Activated CD8-positive, alpha-beta memory T cell treated with anti-CD3 and anti-CD28 coated beads, Interleukin-2, amount 10 ng/mL, durations not matched to agents 7 days and 5 days (primary cell): ENCODE measurements at regions not wholly inside any gene's neighbourhood (a gene's known extent, or its start where the extent isn't known, plus 50 kb on each side); places are given as distances from the start of the nearest gene placed in this dataset.
"Not testable (repeated sequence)": the region's sequence is repeated elsewhere in the genome, so short reads cannot be mapped to it uniquely, and the experiment has no call there.

Source experiments
- ATAC-seq: fragments of 150-1000 bp; cut with Tn5 transposase; one replicate; pipeline ENCODE4 v1.10.0; 2021; ENCODE audit warnings: moderate library complexity
- CTCF ChIA-PET: fragments of 350-600 bp; sonication (Branson Sonifier 250); formaldehyde crosslinking; loops from one replicate; lab custom pipeline; 2021; ENCODE audit warnings: antibody characterized with exemption; lab: Charles Lee
- DNase-seq: peaks from one replicate; pipeline ENCODE4 v3.0.0-alpha.2; 2020
- H3K27ac Mint-ChIP-seq: one replicate; pipeline ENCODE4 v1.8.0; 2021; ENCODE audit warnings: mild to moderate bottlenecking, mixed read lengths
- H3K27me3 Mint-ChIP-seq: one replicate; pipeline ENCODE4 v1.8.0; 2021; ENCODE audit warnings: mixed read lengths
- H3K36me3 Mint-ChIP-seq: one replicate; pipeline ENCODE4 v1.8.0; 2021; ENCODE audit warnings: mild to moderate bottlenecking, mixed read lengths
- H3K4me1 Mint-ChIP-seq: one replicate; pipeline ENCODE4 v1.8.0; 2021; ENCODE audit warnings: mixed read lengths
- H3K4me3 Mint-ChIP-seq: one replicate; pipeline ENCODE4 v1.8.0; 2021; ENCODE audit warnings: mild to moderate bottlenecking, moderate library complexity, mixed read lengths
- H3K9me3 Mint-ChIP-seq: one replicate; pipeline ENCODE4 v1.8.0; 2022; ENCODE audit warnings: low read depth, mixed read lengths

- ATAC-seq (no peak), DNase-seq (no peak)
- peaks cover 11% of the 10 kb centered on the region for H3K9me3 Mint-ChIP-seq
- CTCF ChIA-PET = no interaction called here
- no peak overlapping the region for H3K4me3 Mint-ChIP-seq
- H3K4me1 Mint-ChIP-seq = no peaks in the 10 kb centered on the region
- no peaks in the 10 kb centered on the region for H3K36me3 Mint-ChIP-seq
- H3K27ac Mint-ChIP-seq = peak overlapping the region; percentile 33
- no peaks in the 10 kb centered on the region for H3K27me3 Mint-ChIP-seq
Measured at GRCh38 chr13:56173346-56173745, 967.4 kb upstream of the PRR20A start.

DNA sequence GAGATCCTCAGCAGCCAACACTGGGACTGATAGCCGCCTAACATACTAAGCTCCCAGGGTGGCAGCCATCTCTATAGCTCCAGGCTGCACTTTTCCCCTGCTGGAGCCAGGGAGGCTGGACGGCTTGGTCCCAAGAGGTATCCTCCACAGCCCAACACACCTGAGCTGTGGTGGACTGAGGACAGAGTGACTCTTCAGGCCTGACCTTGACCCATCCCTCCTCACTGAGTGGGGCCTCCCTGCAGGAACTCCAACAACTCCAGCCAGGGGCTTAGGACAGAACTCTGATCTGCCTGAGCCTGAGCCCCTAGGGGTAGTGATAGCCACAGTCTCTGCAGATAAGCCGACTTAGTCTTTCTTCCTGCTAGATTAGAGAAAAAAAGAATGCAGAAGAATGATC, 958.1 kb upstream of the PRR20A start:
- H3K36me3 Mint-ChIP-seq = no peaks in the 10 kb centered on the region
- no peak overlapping the region for H3K27ac Mint-ChIP-seq
- no peaks in the 10 kb centered on the region for H3K27me3 Mint-ChIP-seq
- ATAC-seq = no peak
- CTCF ChIA-PET = no interaction called here
- no peak overlapping the region for H3K4me3 Mint-ChIP-seq
- peaks cover 7% of the 10 kb centered on the region for H3K9me3 Mint-ChIP-seq
- no peaks in the 10 kb centered on the region for H3K4me1 Mint-ChIP-seq
- DNase-seq = no peak

DNA sequence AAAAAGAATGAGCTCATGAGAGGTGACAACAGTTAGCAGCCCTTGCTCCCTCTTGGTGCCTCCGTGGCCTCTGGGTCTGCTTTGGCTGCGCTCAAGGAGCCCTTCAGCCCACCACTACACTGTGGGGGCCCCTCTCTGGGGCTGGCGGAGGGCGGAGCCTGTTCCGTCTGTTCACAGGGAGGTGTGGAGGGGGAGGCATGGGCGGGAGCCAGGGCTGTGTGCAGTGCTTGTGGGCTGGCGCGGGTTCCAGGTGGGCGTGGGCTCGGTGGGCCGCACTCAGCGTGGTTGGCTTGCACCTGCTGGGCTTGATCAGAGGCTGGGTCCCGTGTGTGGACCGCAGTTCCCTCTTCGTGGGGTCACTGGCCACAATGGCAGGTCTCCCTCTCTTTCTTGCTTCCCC, 953.4 kb upstream of the PRR20A start:
- CTCF ChIA-PET = no interaction called here
- no peak for ATAC-seq
- Mint-ChIP-seq H3K27me3 (no peaks in the 10 kb centered on the region), H3K4me1 (no peaks in the 10 kb centered on the region), H3K4me3 (no peak overlapping the region), H3K9me3 (peaks cover 11% of the 10 kb centered on the region), H3K36me3 (no peaks in the 10 kb centered on the region), H3K27ac (no peak overlapping the region)
- no peak for DNase-seq

DNA sequence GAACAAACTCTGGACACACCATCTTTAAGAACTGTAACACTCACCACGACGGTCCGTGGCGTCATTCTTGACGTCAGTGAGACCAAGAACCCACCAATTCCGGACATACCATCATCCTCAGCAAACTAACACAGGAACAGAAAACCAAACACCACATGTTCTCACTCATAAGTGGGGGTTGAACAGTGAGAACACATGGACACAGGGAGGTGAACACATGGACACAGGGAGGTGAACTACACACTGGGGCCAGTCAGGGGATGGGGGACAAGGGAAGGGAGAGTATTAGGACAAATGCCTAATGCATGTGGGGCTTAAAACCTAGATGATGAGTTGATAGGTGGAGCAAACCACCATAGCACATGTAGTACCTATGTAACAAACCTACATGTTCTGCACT, 952.1 kb upstream of the PRR20A start:
- CTCF ChIA-PET, H3K4me3 Mint-ChIP-seq, ATAC-seq, H3K36me3 Mint-ChIP-seq, H3K27me3 Mint-ChIP-seq, DNase-seq, H3K27ac Mint-ChIP-seq, H3K4me1 Mint-ChIP-seq, H3K9me3 Mint-ChIP-seq: not testable (repeated sequence)

GRCh38 chr13:56189439-56189838, 951.3 kb upstream of the PRR20A start:
- H3K27ac Mint-ChIP-seq = no peak overlapping the region
- H3K4me1 Mint-ChIP-seq = no peaks in the 10 kb centered on the region
- H3K9me3 Mint-ChIP-seq = peaks cover 9% of the 10 kb centered on the region
- no peak overlapping the region for H3K4me3 Mint-ChIP-seq
- ATAC-seq (no peak), DNase-seq (no peak)
- H3K36me3 Mint-ChIP-seq = no peaks in the 10 kb centered on the region
- H3K27me3 Mint-ChIP-seq = no peaks in the 10 kb centered on the region
- CTCF ChIA-PET = no interaction called here

- no peaks in the 10 kb centered on the region for H3K36me3 Mint-ChIP-seq
- H3K27me3 Mint-ChIP-seq = no peaks in the 10 kb centered on the region
- no peak overlapping the region for H3K4me3 Mint-ChIP-seq
- ATAC-seq (no peak), DNase-seq (no peak)
- H3K27ac Mint-ChIP-seq = no peak overlapping the region
- CTCF ChIA-PET = no interaction called here
- peaks cover 11% of the 10 kb centered on the region for H3K9me3 Mint-ChIP-seq
- no peaks in the 10 kb centered on the region for H3K4me1 Mint-ChIP-seq
Measured at GRCh38 chr13:56189978-56190377, 950.7 kb upstream of the PRR20A start.

DNA sequence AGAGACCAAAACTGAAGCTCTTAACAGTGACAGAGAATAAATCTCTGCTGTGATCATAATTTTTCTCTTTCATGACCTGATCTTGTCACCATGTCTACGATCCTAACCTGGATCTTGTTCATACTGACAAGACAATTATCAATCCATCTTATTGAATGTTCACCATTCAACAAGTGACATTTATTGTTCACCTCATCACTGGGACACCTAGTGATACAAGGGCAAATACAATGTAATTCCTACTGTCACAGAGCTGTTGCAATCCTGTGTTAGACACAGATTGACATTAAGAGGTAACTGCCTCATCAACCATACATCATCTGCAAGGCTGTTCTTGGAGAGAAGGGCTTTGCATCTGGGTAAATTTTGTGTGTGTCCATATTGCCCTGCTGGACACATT, 942.4 kb upstream of the PRR20A start:
- Mint-ChIP-seq H3K4me1 (no peaks in the 10 kb centered on the region), H3K27ac (no peak overlapping the region), H3K4me3 (no peak overlapping the region), H3K27me3 (no peaks in the 10 kb centered on the region), H3K9me3 (peaks cover 7% of the 10 kb centered on the region), H3K36me3 (no peaks in the 10 kb centered on the region)
- DNase-seq (no peak), ATAC-seq (no peak)
- CTCF ChIA-PET = no interaction called here

GRCh38 chr13:56201834-56202233, 938.9 kb upstream of the PRR20A start:
- ATAC-seq = no peak
- Mint-ChIP-seq H3K36me3 (no peaks in the 10 kb centered on the region), H3K4me1 (no peaks in the 10 kb centered on the region), H3K27ac (no peak overlapping the region), H3K4me3 (no peak overlapping the region), H3K9me3 (peaks cover 2% of the 10 kb centered on the region), H3K27me3 (no peaks in the 10 kb centered on the region)
- no peak for DNase-seq
- CTCF ChIA-PET = no interaction called here

- H3K9me3 Mint-ChIP-seq = peaks cover 15% of the 10 kb centered on the region
- no peak overlapping the region for H3K27ac Mint-ChIP-seq
- H3K4me1 Mint-ChIP-seq = no peaks in the 10 kb centered on the region
- no peaks in the 10 kb centered on the region for H3K36me3 Mint-ChIP-seq
- H3K27me3 Mint-ChIP-seq = no peaks in the 10 kb centered on the region
- ATAC-seq = no peak
- no peak for DNase-seq
- CTCF ChIA-PET = no interaction called here
- no peak overlapping the region for H3K4me3 Mint-ChIP-seq
Measured at GRCh38 chr13:56216221-56216620, 924.5 kb upstream of the PRR20A start.

GRCh38 chr13:56247692-56248091, 893.0 kb upstream of the PRR20A start:
- Mint-ChIP-seq H3K27me3 (no peaks in the 10 kb centered on the region), H3K4me1 (no peaks in the 10 kb centered on the region), H3K27ac (no peak overlapping the region), H3K9me3 (peaks cover 21% of the 10 kb centered on the region), H3K4me3 (no peak overlapping the region), H3K36me3 (no peaks in the 10 kb centered on the region)
- CTCF ChIA-PET = no interaction called here
- DNase-seq = no peak
- no peak for ATAC-seq

GRCh38 chr13:56271686-56272085, 869.0 kb upstream of the PRR20A start:
- Mint-ChIP-seq H3K9me3 (peaks cover 8% of the 10 kb centered on the region), H3K27ac (no peak overlapping the region), H3K4me1 (no peaks in the 10 kb centered on the region), H3K4me3 (no peak overlapping the region), H3K36me3 (no peaks in the 10 kb centered on the region), H3K27me3 (no peaks in the 10 kb centered on the region)
- CTCF ChIA-PET = no interaction called here
- DNase-seq (no peak), ATAC-seq (no peak)

GRCh38 chr13:56283262-56283828, 857.4 kb upstream of the PRR20A start:
- Mint-ChIP-seq H3K36me3 (no peaks in the 10 kb centered on the region), H3K9me3 (peaks cover 23% of the 10 kb centered on the region), H3K4me3 (no peak overlapping the region), H3K4me1 (no peaks in the 10 kb centered on the region), H3K27me3 (no peaks in the 10 kb centered on the region), H3K27ac (no peak overlapping the region)
- ATAC-seq (no peak), DNase-seq (no peak)
- CTCF ChIA-PET = no interaction called here

GRCh38 chr13:56299650-56300049, 841.1 kb upstream of the PRR20A start:
- Mint-ChIP-seq H3K27ac (no peak overlapping the region), H3K36me3 (no peaks in the 10 kb centered on the region), H3K4me1 (no peaks in the 10 kb centered on the region), H3K27me3 (no peaks in the 10 kb centered on the region), H3K9me3 (peaks cover 3% of the 10 kb centered on the region), H3K4me3 (no peak overlapping the region)
- ATAC-seq (no peak), DNase-seq (no peak)
- CTCF ChIA-PET = no interaction called here

DNA sequence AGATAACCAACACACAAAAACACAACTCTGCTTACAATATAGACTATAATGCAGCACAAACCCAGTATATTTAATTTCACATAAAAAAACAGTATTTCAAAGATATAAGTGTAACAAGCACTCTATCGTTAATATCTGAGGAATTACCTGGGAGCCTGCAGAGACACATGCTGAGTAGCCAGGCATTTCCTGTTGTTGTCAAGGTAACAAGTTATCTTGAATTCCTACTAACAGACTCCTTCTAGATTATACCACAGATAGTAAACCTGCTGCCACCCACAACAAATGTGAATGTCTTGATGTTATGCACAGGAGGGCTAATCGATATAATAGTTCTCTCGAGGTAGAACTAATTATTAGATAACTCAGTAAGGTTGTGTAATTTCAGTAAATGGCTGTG, 826.0 kb upstream of the PRR20A start:
- no peaks in the 10 kb centered on the region for H3K4me1 Mint-ChIP-seq
- no peak overlapping the region for H3K4me3 Mint-ChIP-seq
- no peak overlapping the region for H3K27ac Mint-ChIP-seq
- H3K27me3 Mint-ChIP-seq = no peaks in the 10 kb centered on the region
- CTCF ChIA-PET = no interaction called here
- peaks cover 2% of the 10 kb centered on the region for H3K9me3 Mint-ChIP-seq
- DNase-seq (no peak), ATAC-seq (no peak)
- H3K36me3 Mint-ChIP-seq = no peaks in the 10 kb centered on the region

GRCh38 chr13:56317841-56318240, 822.9 kb upstream of the PRR20A start:
- Mint-ChIP-seq H3K4me3 (no peak overlapping the region), H3K36me3 (no peaks in the 10 kb centered on the region), H3K27me3 (no peaks in the 10 kb centered on the region), H3K4me1 (no peaks in the 10 kb centered on the region), H3K9me3 (peaks cover 2% of the 10 kb centered on the region), H3K27ac (no peak overlapping the region)
- no peak for ATAC-seq
- no peak for DNase-seq
- CTCF ChIA-PET = no interaction called here
